ENCODE measurements at regions not wholly inside any gene's neighbourhood (a gene's known extent, or its start where the extent isn't known, plus 50 kb on each side); places are given as distances from the start of the nearest gene placed in this dataset.
A peak's percentile ranks its signal among the peaks of the same experiment; 100 is the strongest.
"Not testable (repeated sequence)": the region's sequence is repeated elsewhere in the genome, so short reads cannot be mapped to it uniquely, and the experiment has no call there.

DNA sequence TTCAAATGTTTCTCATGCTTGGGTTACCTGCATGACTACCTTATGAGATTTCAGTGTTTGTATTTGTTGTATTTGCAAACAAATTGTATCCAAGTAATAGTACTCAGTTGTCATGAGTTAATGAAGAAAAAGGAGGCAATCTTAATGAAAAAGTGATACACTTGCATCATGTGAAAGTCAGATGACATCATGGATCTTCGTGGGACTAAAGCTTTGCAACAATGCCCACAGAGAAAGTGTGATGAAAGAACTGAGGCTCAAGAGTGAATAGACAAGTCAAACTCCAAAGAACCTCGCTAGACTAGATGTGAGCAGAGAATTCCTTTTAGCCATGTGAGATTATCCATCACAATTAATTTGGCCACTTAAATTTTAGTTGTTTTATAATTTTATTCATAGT, 75.4 kb upstream of the ADRB2 start:
- Histone ChIP-seq H3K4me2 (no peak overlapping the region), H2AFZ (ENCODE audit: low read depth) (no peak overlapping the region)

DNA sequence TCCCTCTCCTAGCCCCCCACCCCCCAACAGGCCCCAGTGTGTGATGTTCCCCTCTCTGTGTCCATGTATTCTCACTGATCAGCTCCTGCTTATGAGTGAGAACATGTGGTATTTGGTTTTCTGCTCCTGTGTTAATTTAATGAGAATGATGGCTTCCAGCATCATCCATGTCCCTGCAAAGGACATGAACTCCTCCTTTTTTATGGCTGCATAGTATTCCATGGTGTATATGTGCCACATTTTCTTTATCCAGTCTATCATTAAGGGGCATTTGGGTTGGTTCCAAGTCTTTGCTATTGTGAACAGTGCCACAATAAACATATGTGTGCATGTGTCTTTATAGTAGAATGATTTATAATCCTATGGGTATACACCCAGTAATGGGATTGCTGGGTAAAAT, 74.0 kb upstream of the ADRB2 start:
- not testable (repeated sequence) for H4K20me1 ChIP-seq (ENCODE audit: insufficient read depth); H3K27ac ChIP-seq; H3K4me3 ChIP-seq (IDR thresholded peaks at IDR 0.05; ENCODE audit: insufficient read depth, low read depth, low read length); H3K4me1 ChIP-seq (ENCODE audit: low read depth, poor library complexity, severe bottlenecking); H3K27me3 ChIP-seq (ENCODE audit: insufficient read depth, low read depth); H2AFZ ChIP-seq (ENCODE audit: low read depth); H3K9ac ChIP-seq; H3K36me3 ChIP-seq (ENCODE audit: insufficient read depth); H3K4me2 ChIP-seq; H3K79me2 ChIP-seq (ENCODE audit: insufficient read depth, low read depth)

More for the DNA sequence above, 75.4 kb upstream of the ADRB2 start:
- H3K27ac ChIP-seq = no peak overlapping the region
- H3K4me1 ChIP-seq (ENCODE audit: low read depth, poor library complexity, severe bottlenecking) = no peaks in the 10 kb centered on the region
- no peaks in the 10 kb centered on the region for H3K79me2 ChIP-seq (ENCODE audit: insufficient read depth, low read depth)
- no peaks in the 10 kb centered on the region for H3K27me3 ChIP-seq (ENCODE audit: insufficient read depth, low read depth)
- no peak overlapping the region for H3K9ac ChIP-seq
- no peak overlapping the region for H3K4me3 ChIP-seq (IDR thresholded peaks at IDR 0.05; ENCODE audit: insufficient read depth, low read depth, low read length)
- H3K36me3 ChIP-seq (ENCODE audit: insufficient read depth) = no peaks in the 10 kb centered on the region
- TF ChIP-seq, protein P1, sequence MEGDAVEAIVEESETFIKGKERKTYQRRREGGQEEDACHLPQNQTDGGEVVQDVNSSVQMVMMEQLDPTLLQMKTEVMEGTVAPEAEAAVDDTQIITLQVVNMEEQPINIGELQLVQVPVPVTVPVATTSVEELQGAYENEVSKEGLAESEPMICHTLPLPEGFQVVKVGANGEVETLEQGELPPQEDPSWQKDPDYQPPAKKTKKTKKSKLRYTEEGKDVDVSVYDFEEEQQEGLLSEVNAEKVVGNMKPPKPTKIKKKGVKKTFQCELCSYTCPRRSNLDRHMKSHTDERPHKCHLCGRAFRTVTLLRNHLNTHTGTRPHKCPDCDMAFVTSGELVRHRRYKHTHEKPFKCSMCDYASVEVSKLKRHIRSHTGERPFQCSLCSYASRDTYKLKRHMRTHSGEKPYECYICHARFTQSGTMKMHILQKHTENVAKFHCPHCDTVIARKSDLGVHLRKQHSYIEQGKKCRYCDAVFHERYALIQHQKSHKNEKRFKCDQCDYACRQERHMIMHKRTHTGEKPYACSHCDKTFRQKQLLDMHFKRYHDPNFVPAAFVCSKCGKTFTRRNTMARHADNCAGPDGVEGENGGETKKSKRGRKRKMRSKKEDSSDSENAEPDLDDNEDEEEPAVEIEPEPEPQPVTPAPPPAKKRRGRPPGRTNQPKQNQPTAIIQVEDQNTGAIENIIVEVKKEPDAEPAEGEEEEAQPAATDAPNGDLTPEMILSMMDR (conservative IDR thresholded peaks at IDR 0.05; ENCODE audit: low read depth, low read length) = no peak
- no peaks in the 10 kb centered on the region for H4K20me1 ChIP-seq (ENCODE audit: insufficient read depth)

DNA sequence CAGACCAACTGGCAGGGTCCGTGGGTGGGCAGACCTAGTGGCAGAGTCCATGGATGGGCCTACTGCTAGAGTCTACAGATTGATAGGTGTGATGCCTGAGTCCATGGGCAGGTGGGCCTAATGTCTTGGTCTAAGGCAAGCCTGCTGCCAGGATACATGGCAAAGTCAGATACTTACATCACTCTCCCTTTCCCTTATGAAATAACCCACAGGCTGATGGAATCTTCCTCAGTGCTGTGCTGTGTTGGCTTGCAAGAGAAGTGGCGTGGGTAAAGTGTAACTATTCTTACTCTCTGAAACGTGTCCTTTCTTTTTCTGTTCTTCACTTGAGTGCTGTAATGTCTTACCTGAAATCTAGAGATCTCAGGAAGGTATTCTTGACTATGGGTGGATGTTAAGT, 67.3 kb upstream of the ADRB2 start:
- H2AFZ ChIP-seq (ENCODE audit: low read depth) = no peak overlapping the region
- H3K27me3 ChIP-seq (ENCODE audit: insufficient read depth, low read depth) = no peaks in the 10 kb centered on the region
- H3K4me1 ChIP-seq (ENCODE audit: low read depth, poor library complexity, severe bottlenecking) = peaks cover 44% of the 10 kb centered on the region
- no peak overlapping the region for H3K4me2 ChIP-seq
- no peak overlapping the region for H3K9ac ChIP-seq
- no peaks in the 10 kb centered on the region for H3K36me3 ChIP-seq (ENCODE audit: insufficient read depth)
- H3K4me3 ChIP-seq (IDR thresholded peaks at IDR 0.05; ENCODE audit: insufficient read depth, low read depth, low read length) = no peak overlapping the region
- no peaks in the 10 kb centered on the region for H4K20me1 ChIP-seq (ENCODE audit: insufficient read depth)
- H3K79me2 ChIP-seq (ENCODE audit: insufficient read depth, low read depth) = no peaks in the 10 kb centered on the region
- TF ChIP-seq, protein P1 (conservative IDR thresholded peaks at IDR 0.05; ENCODE audit: low read depth, low read length) = no peak
- no peak overlapping the region for H3K27ac ChIP-seq

DNA sequence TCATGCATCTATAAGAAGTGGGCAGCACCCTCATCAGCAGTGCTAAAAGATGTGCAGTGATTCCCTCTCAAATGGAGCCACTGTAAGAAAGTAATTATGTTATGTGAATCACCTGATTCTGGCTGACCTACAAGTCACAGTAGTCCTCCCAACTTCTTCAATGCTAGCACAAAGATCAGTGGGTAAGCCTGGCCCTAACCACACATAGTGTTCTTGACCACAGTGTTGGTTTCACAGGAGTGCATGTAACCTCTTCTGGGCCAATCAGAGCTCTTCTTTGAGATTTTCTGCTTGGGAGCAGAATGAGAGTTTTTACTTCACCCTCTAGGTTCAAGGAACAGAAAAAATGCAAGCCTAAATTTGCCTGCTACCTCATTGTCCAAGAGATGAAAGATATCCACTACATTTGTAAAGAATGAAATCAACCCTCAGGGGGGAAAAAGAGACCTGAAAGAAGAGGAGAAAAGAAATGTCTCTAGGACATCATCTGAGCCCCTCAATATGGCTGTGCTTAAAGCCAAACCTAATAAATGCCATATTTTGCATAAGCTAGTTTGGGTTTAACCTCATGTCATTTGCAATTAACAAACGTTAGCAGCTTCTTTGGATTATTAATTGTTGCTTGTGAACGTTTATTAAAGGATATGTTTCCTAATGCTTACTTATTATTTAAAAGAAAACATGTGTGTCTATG, 65.3 kb upstream of the ADRB2 start:
- Histone ChIP-seq H3K27ac (peak overlapping the region; percentile 16; the same call in 1 of the 2 replicates), H3K27me3 (ENCODE audit: insufficient read depth, low read depth) (no peaks in the 10 kb centered on the region), H4K20me1 (ENCODE audit: insufficient read depth) (no peaks in the 10 kb centered on the region), H3K36me3 (ENCODE audit: insufficient read depth) (no peaks in the 10 kb centered on the region), H3K4me2 (peak overlapping the region; percentile 38), H3K4me3 (IDR thresholded peaks at IDR 0.05; ENCODE audit: insufficient read depth, low read depth, low read length) (no peak overlapping the region), H3K4me1 (ENCODE audit: low read depth, poor library complexity, severe bottlenecking) (peaks cover 48% of the 10 kb centered on the region), H3K79me2 (ENCODE audit: insufficient read depth, low read depth) (no peaks in the 10 kb centered on the region), H2AFZ (ENCODE audit: low read depth) (no peak overlapping the region), H3K9ac (no peak overlapping the region)
- TF ChIP-seq, protein P1 (conservative IDR thresholded peaks at IDR 0.05; ENCODE audit: low read depth, low read length) = no peak

DNA sequence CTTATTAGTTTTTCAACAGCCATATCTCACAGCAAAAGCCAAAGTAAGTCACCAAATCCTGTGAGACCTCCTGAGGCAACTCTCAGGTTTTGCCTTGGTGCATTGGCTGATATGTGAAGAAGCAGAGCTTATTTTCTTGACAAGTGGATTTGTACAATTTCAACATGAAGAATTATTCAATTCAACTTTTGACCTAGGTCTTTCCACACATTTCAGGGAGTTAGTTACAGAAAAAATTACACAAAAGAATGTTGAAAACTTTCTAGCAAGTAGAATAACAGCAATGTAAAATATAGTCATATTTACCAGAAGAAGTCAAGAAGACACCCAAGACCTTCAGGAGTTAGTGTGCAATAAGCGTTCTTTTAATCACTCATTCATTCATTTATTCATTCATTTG, 62.4 kb upstream of the ADRB2 start:
- Histone ChIP-seq H3K36me3 (ENCODE audit: insufficient read depth) (no peaks in the 10 kb centered on the region), H3K4me1 (ENCODE audit: low read depth, poor library complexity, severe bottlenecking) (peaks cover 62% of the 10 kb centered on the region), H2AFZ (ENCODE audit: low read depth) (no peak overlapping the region), H3K27ac (no peak overlapping the region), H3K27me3 (ENCODE audit: insufficient read depth, low read depth) (no peaks in the 10 kb centered on the region), H3K4me2 (peak overlapping the region; percentile 60; the same call in 1 of the 2 replicates), H3K4me3 (IDR thresholded peaks at IDR 0.05; ENCODE audit: insufficient read depth, low read depth, low read length) (no peak overlapping the region), H3K9ac (no peak overlapping the region), H4K20me1 (ENCODE audit: insufficient read depth) (no peaks in the 10 kb centered on the region), H3K79me2 (ENCODE audit: insufficient read depth, low read depth) (no peaks in the 10 kb centered on the region)
- TF ChIP-seq, protein P1 (conservative IDR thresholded peaks at IDR 0.05; ENCODE audit: low read depth, low read length) = no peak
